ENCODE measurements at regions not wholly inside any gene's neighbourhood (a gene's known extent, or its start where the extent isn't known, plus 50 kb on each side); places are given as distances from the start of the nearest gene placed in this dataset.

GRCh38 chr16:56106527-56106926 lies 84.8 kb upstream of the GNAO1 start:
- H4K20me1 ChIP-seq (ENCODE audit: insufficient read depth, low read length) = no peaks in the 10 kb centered on the region

GRCh38 chr16:56102906-56103305 lies 88.4 kb upstream of the GNAO1 start:
- peaks cover 39% of the 10 kb centered on the region for H3K27me3 ChIP-seq (ENCODE audit: low read depth, low read length)
- no peak overlapping the region for H3K4me2 ChIP-seq (ENCODE audit: low read length)
- no peak overlapping the region for H3K9ac ChIP-seq (ENCODE audit: low read length)
- H3K27ac ChIP-seq (ENCODE audit: low read length) = no peak overlapping the region
- no peaks in the 10 kb centered on the region for H4K20me1 ChIP-seq (ENCODE audit: insufficient read depth, low read length)
- no peaks in the 10 kb centered on the region for H3K9me3 ChIP-seq (ENCODE audit: insufficient read depth, low read length)
- H3K79me2 ChIP-seq (ENCODE audit: low read length) = no peaks in the 10 kb centered on the region
- H3K4me3 ChIP-seq (ENCODE audit: low read length) = no peak overlapping the region
- no peaks in the 10 kb centered on the region for H3K4me1 ChIP-seq (ENCODE audit: low read length)
- H3K36me3 ChIP-seq (replicated peaks; ENCODE audit: low read depth, low read length) = no peaks in the 10 kb centered on the region
- no peak overlapping the region for H2AFZ ChIP-seq (ENCODE audit: low read depth, low read length)
- TF ChIP-seq CTCF (IDR thresholded peaks at IDR 0.05; ENCODE audit: low read depth, low read length) (no peak), EZH2phosphoT487 (IDR thresholded peaks at IDR 0.05; ENCODE audit: low read depth) (no peak)

More at GRCh38 chr16:56106527-56106926, 84.8 kb upstream of the GNAO1 start:
- Histone ChIP-seq H3K4me3 (ENCODE audit: low read length) (no peak overlapping the region), H3K36me3 (replicated peaks; ENCODE audit: low read depth, low read length) (no peaks in the 10 kb centered on the region), H3K79me2 (ENCODE audit: low read length) (no peaks in the 10 kb centered on the region), H3K4me2 (ENCODE audit: low read length) (no peak overlapping the region), H3K9me3 (ENCODE audit: insufficient read depth, low read length) (no peaks in the 10 kb centered on the region), H3K27me3 (ENCODE audit: low read depth, low read length) (peaks cover 38% of the 10 kb centered on the region), H3K27ac (ENCODE audit: low read length) (no peak overlapping the region), H3K9ac (ENCODE audit: low read length) (no peak overlapping the region), H2AFZ (ENCODE audit: low read depth, low read length) (no peak overlapping the region), H3K4me1 (ENCODE audit: low read length) (no peaks in the 10 kb centered on the region)
- no peak for TF ChIP-seq EZH2phosphoT487 (IDR thresholded peaks at IDR 0.05; ENCODE audit: low read depth)
- TF ChIP-seq CTCF (IDR thresholded peaks at IDR 0.05; ENCODE audit: low read depth, low read length) = no peak

- H3K4me1 ChIP-seq (ENCODE audit: low read length) = no peaks in the 10 kb centered on the region
- H3K27me3 ChIP-seq (ENCODE audit: low read depth, low read length) = peaks cover 41% of the 10 kb centered on the region
- no peak overlapping the region for H3K4me3 ChIP-seq (ENCODE audit: low read length)
- no peak overlapping the region for H3K4me2 ChIP-seq (ENCODE audit: low read length)
- no peak overlapping the region for H3K9ac ChIP-seq (ENCODE audit: low read length)
- no peaks in the 10 kb centered on the region for H4K20me1 ChIP-seq (ENCODE audit: insufficient read depth, low read length)
- no peaks in the 10 kb centered on the region for H3K36me3 ChIP-seq (replicated peaks; ENCODE audit: low read depth, low read length)
- no peaks in the 10 kb centered on the region for H3K9me3 ChIP-seq (ENCODE audit: insufficient read depth, low read length)
- no peak overlapping the region for H2AFZ ChIP-seq (ENCODE audit: low read depth, low read length)
- TF ChIP-seq EZH2phosphoT487 (IDR thresholded peaks at IDR 0.05; ENCODE audit: low read depth) = no peak
- TF ChIP-seq CTCF (IDR thresholded peaks at IDR 0.05; ENCODE audit: low read depth, low read length) = no peak
- H3K79me2 ChIP-seq (ENCODE audit: low read length) = no peaks in the 10 kb centered on the region
- no peak overlapping the region for H3K27ac ChIP-seq (ENCODE audit: low read length)
Measured at GRCh38 chr16:56102183-56102686, 89.1 kb upstream of the GNAO1 start.

GRCh38 chr16:56101480-56101879 lies 89.8 kb upstream of the GNAO1 start:
- Histone ChIP-seq H3K4me1 (ENCODE audit: low read length) (no peaks in the 10 kb centered on the region), H3K9ac (ENCODE audit: low read length) (no peak overlapping the region), H3K79me2 (ENCODE audit: low read length) (no peaks in the 10 kb centered on the region), H3K9me3 (ENCODE audit: insufficient read depth, low read length) (no peaks in the 10 kb centered on the region), H4K20me1 (ENCODE audit: insufficient read depth, low read length) (no peaks in the 10 kb centered on the region), H3K4me2 (ENCODE audit: low read length) (no peak overlapping the region), H3K27ac (ENCODE audit: low read length) (no peak overlapping the region), H3K36me3 (replicated peaks; ENCODE audit: low read depth, low read length) (no peaks in the 10 kb centered on the region), H2AFZ (ENCODE audit: low read depth, low read length) (no peak overlapping the region), H3K27me3 (ENCODE audit: low read depth, low read length) (peaks cover 35% of the 10 kb centered on the region), H3K4me3 (ENCODE audit: low read length) (no peak overlapping the region)
- no peak for TF ChIP-seq CTCF (IDR thresholded peaks at IDR 0.05; ENCODE audit: low read depth, low read length)
- no peak for TF ChIP-seq EZH2phosphoT487 (IDR thresholded peaks at IDR 0.05; ENCODE audit: low read depth)
